NT2/D1 (cell line): ENCODE measurements at regions not wholly inside any gene's neighbourhood (a gene's known extent, or its start where the extent isn't known, plus 50 kb on each side); places are given as distances from the start of the nearest gene placed in this dataset.
A peak's percentile ranks its signal among the peaks of the same experiment; 100 is the strongest.

Experiments
- DNase-seq: peaks from one replicate; pipeline ENCODE4 v3.0.0-alpha.2; 2011; ENCODE audit warnings: low read depth, low spot score
- H3K27me3 ChIP-seq: 2 replicates; pipeline ENCODE4 v1.6.0; 2011; ENCODE audit warnings: mild to moderate bottlenecking; ENCODE audit not compliant: insufficient read length, insufficient read depth
- H3K36me3 ChIP-seq: 2 replicates; pipeline ENCODE4 v1.6.1; 2011; ENCODE audit warnings: mild to moderate bottlenecking, low read length, mixed read lengths; ENCODE audit not compliant: insufficient read depth, insufficient read length
- H3K4me1 ChIP-seq: 2 replicates; pipeline ENCODE4 v1.5.1; 2011; ENCODE audit not compliant: insufficient read depth, insufficient read length
- H3K4me3 ChIP-seq: 2 replicates; pipeline ENCODE4 v1.5.1; 2011; ENCODE audit warnings: low read depth; ENCODE audit not compliant: insufficient read length
- H3K9ac ChIP-seq: 2 replicates; pipeline ENCODE4 v1.6.0; 2011; ENCODE audit warnings: low read depth; ENCODE audit not compliant: insufficient read length
- H3K9me3 ChIP-seq: 2 replicates; pipeline ENCODE4 v1.5.1; 2011; ENCODE audit warnings: mild to moderate bottlenecking, low read length; ENCODE audit not compliant: insufficient read depth
- SUZ12 ChIP-seq: IDR thresholded peaks from 2 replicates; pipeline ENCODE4 v1.6.1; 2011; ENCODE audit not compliant: insufficient read length, insufficient read depth; ENCODE audit errors: extremely low read depth
- YY1 ChIP-seq: IDR thresholded peaks from 2 replicates; pipeline ENCODE4 v1.6.1; 2011; ENCODE audit not compliant: insufficient read length, insufficient read depth
- ZNF274 ChIP-seq: IDR thresholded peaks from 2 replicates; pipeline ENCODE4 v1.6.1; 2011; ENCODE audit warnings: mild to moderate bottlenecking, low read depth, low read length

GRCh38 chr16:9518581-9518980 lies 427.1 kb downstream of the HAPSTR1 start:
- TF ChIP-seq YY1 (no peak), SUZ12 (no peak), ZNF274 (no peak)
- H3K27me3 ChIP-seq = no peaks in the 10 kb centered on the region
- no peak overlapping the region for H3K4me3 ChIP-seq
- no peaks in the 10 kb centered on the region for H3K36me3 ChIP-seq
- H3K4me1 ChIP-seq = peaks cover 2% of the 10 kb centered on the region
- DNase-seq = no peak
- 0 out of 2 replicates have a peak, but pooled peaks cover under 1% of the 10 kb centered on the region for H3K9me3 ChIP-seq
- no peak overlapping the region for H3K9ac ChIP-seq

GRCh38 chr16:9521749-9522370 lies 430.4 kb downstream of the HAPSTR1 start:
- no peak for DNase-seq
- Histone ChIP-seq H3K4me1 (peaks cover 2% of the 10 kb centered on the region), H3K4me3 (no peak overlapping the region), H3K9me3 (no peaks in the 10 kb centered on the region), H3K27me3 (no peaks in the 10 kb centered on the region), H3K9ac (no peak overlapping the region), H3K36me3 (no peaks in the 10 kb centered on the region)
- TF ChIP-seq YY1 (peak; percentile 20), ZNF274 (no peak)

- Histone ChIP-seq H3K4me1 (peaks cover 2% of the 10 kb centered on the region), H3K27me3 (no peaks in the 10 kb centered on the region), H3K9me3 (no peaks in the 10 kb centered on the region), H3K9ac (no peak overlapping the region), H3K36me3 (no peaks in the 10 kb centered on the region), H3K4me3 (no peak overlapping the region)
- no peak for DNase-seq
- no peak for TF ChIP-seq SUZ12
- no peak for TF ChIP-seq YY1
- no peak for TF ChIP-seq ZNF274
Measured at GRCh38 chr16:9522614-9523013, 431.2 kb downstream of the HAPSTR1 start.

GRCh38 chr16:9523994-9524393 lies 432.6 kb downstream of the HAPSTR1 start:
- Histone ChIP-seq H3K9me3 (no peaks in the 10 kb centered on the region), H3K9ac (no peak overlapping the region), H3K27me3 (no peaks in the 10 kb centered on the region), H3K4me3 (no peak overlapping the region), H3K4me1 (peaks cover 6% of the 10 kb centered on the region), H3K36me3 (no peaks in the 10 kb centered on the region)
- no peak for TF ChIP-seq SUZ12
- TF ChIP-seq ZNF274 = no peak
- no peak for TF ChIP-seq YY1
- no peak for DNase-seq

- Histone ChIP-seq H3K4me1 (peaks cover 6% of the 10 kb centered on the region), H3K9me3 (no peaks in the 10 kb centered on the region), H3K36me3 (no peaks in the 10 kb centered on the region), H3K9ac (no peak overlapping the region), H3K4me3 (no peak overlapping the region), H3K27me3 (no peaks in the 10 kb centered on the region)
- DNase-seq = no peak
- no peak for TF ChIP-seq ZNF274
- no peak for TF ChIP-seq SUZ12
Measured at GRCh38 chr16:9525037-9525436, 433.6 kb downstream of the HAPSTR1 start.

GRCh38 chr16:9526791-9527190 lies 435.3 kb downstream of the HAPSTR1 start:
- TF ChIP-seq SUZ12 (no peak), ZNF274 (no peak), YY1 (no peak)
- Histone ChIP-seq H3K4me1 (peaks cover 6% of the 10 kb centered on the region), H3K4me3 (no peak overlapping the region), H3K9ac (no peak overlapping the region), H3K27me3 (no peaks in the 10 kb centered on the region), H3K9me3 (no peaks in the 10 kb centered on the region; the same call in 1 of the 2 replicates), H3K36me3 (no peaks in the 10 kb centered on the region)
- DNase-seq = no peak

- Histone ChIP-seq H3K9me3 (no peaks in the 10 kb centered on the region; the same call in 1 of the 2 replicates), H3K27me3 (no peaks in the 10 kb centered on the region), H3K4me1 (peaks cover 4% of the 10 kb centered on the region), H3K9ac (no peak overlapping the region), H3K4me3 (no peak overlapping the region), H3K36me3 (no peaks in the 10 kb centered on the region)
- TF ChIP-seq SUZ12 (no peak), ZNF274 (no peak), YY1 (no peak)
- no peak for DNase-seq
Measured at GRCh38 chr16:9527976-9528375, 436.5 kb downstream of the HAPSTR1 start.
